ENCODE measurements at regions not wholly inside any gene's neighbourhood (a gene's known extent, or its start where the extent isn't known, plus 50 kb on each side); places are given as distances from the start of the nearest gene placed in this dataset.

- ATAC-seq (no peak), DNase-seq (ENCODE audit: low read depth, low spot score) (no peak)
- BruUV-seq (replicated peaks): no TSS peak
- H3K4me3 ChIP-seq (ENCODE audit: low read depth in 2 of 2, low read length in 2 of 2): no peak overlapping the region
- peaks cover 6% of the 10 kb centered on the region; the same call in 1 of the 2 replicates for H3K4me1 ChIP-seq (ENCODE audit: control insufficient read depth, insufficient read depth, low read length)
- H3K27me3 ChIP-seq (ENCODE audit: control insufficient read depth, insufficient read depth, low read length): no peaks in the 10 kb centered on the region
- in situ Hi-C loops (cut with HindIII; ENCODE audit: low pct_unique_long_range_greater_than_20kb, low sequenced_read_pairs) (no loop called here), intact Hi-C loops (cut with micrococcal nuclease; ENCODE audit: unreplicated experiment) (no loop called here)
- ChIA-PET CTCF (no interaction called here), POLR2A (no interaction called here)
- no peak overlapping the region for H3K27ac ChIP-seq (ENCODE audit: low read length)
- H3K9me3 ChIP-seq (ENCODE audit: control insufficient read depth, insufficient read depth, low read depth, low read length): no peaks in the 10 kb centered on the region
- no peak for TF ChIP-seq REST (IDR thresholded peaks at IDR 0.05; ENCODE audit: insufficient read depth in 1 of 2, low read depth in 2 of 2, low read length in 1 of 2)
- no peak for TF ChIP-seq SIN3A (IDR thresholded peaks at IDR 0.05; ENCODE audit: borderline replicate concordance, insufficient read depth, low read depth, low read length)
- TF ChIP-seq TCF7L2 (IDR thresholded peaks at IDR 0.05; ENCODE audit: low read depth, low read length): no peak
- no peak for TF ChIP-seq POLR2AphosphoS5 (IDR thresholded peaks at IDR 0.05; ENCODE audit: low read depth, low read length)
- TF ChIP-seq CTCF (IDR thresholded peaks at IDR 0.05): no peak
- no peaks in the 10 kb centered on the region for H3K36me3 ChIP-seq (ENCODE audit: control insufficient read depth, insufficient read depth, low read length)
Observed at GRCh38 chr5:96015709-96016108, 54.1 kb upstream of the ELL2 start.

- TF ChIP-seq TCF7L2 (IDR thresholded peaks at IDR 0.05; ENCODE audit: low read depth, low read length) (no peak), CTCF (IDR thresholded peaks at IDR 0.05) (no peak), POLR2AphosphoS5 (IDR thresholded peaks at IDR 0.05; ENCODE audit: low read depth, low read length) (no peak), SIN3A (IDR thresholded peaks at IDR 0.05; ENCODE audit: borderline replicate concordance, insufficient read depth, low read depth, low read length) (no peak), REST (IDR thresholded peaks at IDR 0.05; ENCODE audit: insufficient read depth in 1 of 2, low read depth in 2 of 2, low read length in 1 of 2) (no peak)
- Histone ChIP-seq H3K27ac (ENCODE audit: low read length) (no peak overlapping the region), H3K4me3 (ENCODE audit: low read depth in 2 of 2, low read length in 2 of 2) (no peak overlapping the region), H3K4me1 (ENCODE audit: control insufficient read depth, insufficient read depth, low read length) (peaks cover 3% of the 10 kb centered on the region; the same call in 1 of the 2 replicates), H3K27me3 (ENCODE audit: control insufficient read depth, insufficient read depth, low read length) (no peaks in the 10 kb centered on the region), H3K36me3 (ENCODE audit: control insufficient read depth, insufficient read depth, low read length) (no peaks in the 10 kb centered on the region), H3K9me3 (ENCODE audit: control insufficient read depth, insufficient read depth, low read depth, low read length) (no peaks in the 10 kb centered on the region)
- ChIA-PET POLR2A (no interaction called here), CTCF (no interaction called here)
- ATAC-seq (peak; percentile 82; the same call in 1 of the 2 replicates), DNase-seq (ENCODE audit: low read depth, low spot score) (no peak)
- in situ Hi-C loops (cut with HindIII; ENCODE audit: low pct_unique_long_range_greater_than_20kb, low sequenced_read_pairs): no loop called here
- BruUV-seq (replicated peaks): no TSS peak
- intact Hi-C loops (cut with micrococcal nuclease; ENCODE audit: unreplicated experiment): no loop called here
Observed at GRCh38 chr5:96014395-96014794, 52.7 kb upstream of the ELL2 start.
